Ishikawa (cell line): ENCODE measurements at regions not wholly inside any gene's neighbourhood (a gene's known extent, or its start where the extent isn't known, plus 50 kb on each side); places are given as distances from the start of the nearest gene placed in this dataset.

ENCODE experiments used
- EGR1 ChIP-seq: IDR thresholded peaks from 2 replicates; pipeline ENCODE4 v1.6.1; 2012
- YY1 ChIP-seq: IDR thresholded peaks from 2 replicates; pipeline ENCODE4 v1.6.1; 2012; ENCODE audit warnings: low read depth
- TF ChIP-seq, protein P1 (sequence below): IDR thresholded peaks from 2 replicates; pipeline ENCODE4 v1.6.1; 2012; ENCODE audit warnings: low read depth, mild to moderate bottlenecking

GRCh38 chr3:182465301-182466185, 327.8 kb upstream of the ATP11B start:
- TF ChIP-seq, protein P1, sequence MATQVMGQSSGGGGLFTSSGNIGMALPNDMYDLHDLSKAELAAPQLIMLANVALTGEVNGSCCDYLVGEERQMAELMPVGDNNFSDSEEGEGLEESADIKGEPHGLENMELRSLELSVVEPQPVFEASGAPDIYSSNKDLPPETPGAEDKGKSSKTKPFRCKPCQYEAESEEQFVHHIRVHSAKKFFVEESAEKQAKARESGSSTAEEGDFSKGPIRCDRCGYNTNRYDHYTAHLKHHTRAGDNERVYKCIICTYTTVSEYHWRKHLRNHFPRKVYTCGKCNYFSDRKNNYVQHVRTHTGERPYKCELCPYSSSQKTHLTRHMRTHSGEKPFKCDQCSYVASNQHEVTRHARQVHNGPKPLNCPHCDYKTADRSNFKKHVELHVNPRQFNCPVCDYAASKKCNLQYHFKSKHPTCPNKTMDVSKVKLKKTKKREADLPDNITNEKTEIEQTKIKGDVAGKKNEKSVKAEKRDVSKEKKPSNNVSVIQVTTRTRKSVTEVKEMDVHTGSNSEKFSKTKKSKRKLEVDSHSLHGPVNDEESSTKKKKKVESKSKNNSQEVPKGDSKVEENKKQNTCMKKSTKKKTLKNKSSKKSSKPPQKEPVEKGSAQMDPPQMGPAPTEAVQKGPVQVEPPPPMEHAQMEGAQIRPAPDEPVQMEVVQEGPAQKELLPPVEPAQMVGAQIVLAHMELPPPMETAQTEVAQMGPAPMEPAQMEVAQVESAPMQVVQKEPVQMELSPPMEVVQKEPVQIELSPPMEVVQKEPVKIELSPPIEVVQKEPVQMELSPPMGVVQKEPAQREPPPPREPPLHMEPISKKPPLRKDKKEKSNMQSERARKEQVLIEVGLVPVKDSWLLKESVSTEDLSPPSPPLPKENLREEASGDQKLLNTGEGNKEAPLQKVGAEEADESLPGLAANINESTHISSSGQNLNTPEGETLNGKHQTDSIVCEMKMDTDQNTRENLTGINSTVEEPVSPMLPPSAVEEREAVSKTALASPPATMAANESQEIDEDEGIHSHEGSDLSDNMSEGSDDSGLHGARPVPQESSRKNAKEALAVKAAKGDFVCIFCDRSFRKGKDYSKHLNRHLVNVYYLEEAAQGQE: no peak
- no peak for TF ChIP-seq YY1
- no peak for TF ChIP-seq EGR1
